PC-9 (cell line): ENCODE measurements at regions not wholly inside any gene's neighbourhood (a gene's known extent, or its start where the extent isn't known, plus 50 kb on each side); places are given as distances from the start of the nearest gene placed in this dataset.
"Not testable (repeated sequence)": the region's sequence is repeated elsewhere in the genome, so short reads cannot be mapped to it uniquely, and the experiment has no call there.

ENCODE experiments used
- EZH2 ChIP-seq: fragments of 200-600 bp; sonication (generic); IDR thresholded peaks from 2 replicates; pipeline ENCODE4 v1.8.0; 2017; ENCODE audit warnings: antibody characterized with exemption, low read depth
- TF ChIP-seq, protein P1 (sequence below): fragments of 200-600 bp; sonication (generic); conservative IDR thresholded peaks from 2 replicates; pipeline ENCODE4 v1.6.1; 2017; ENCODE audit warnings: mixed run types, antibody characterized with exemption, mild to moderate bottlenecking, moderate library complexity

DNA sequence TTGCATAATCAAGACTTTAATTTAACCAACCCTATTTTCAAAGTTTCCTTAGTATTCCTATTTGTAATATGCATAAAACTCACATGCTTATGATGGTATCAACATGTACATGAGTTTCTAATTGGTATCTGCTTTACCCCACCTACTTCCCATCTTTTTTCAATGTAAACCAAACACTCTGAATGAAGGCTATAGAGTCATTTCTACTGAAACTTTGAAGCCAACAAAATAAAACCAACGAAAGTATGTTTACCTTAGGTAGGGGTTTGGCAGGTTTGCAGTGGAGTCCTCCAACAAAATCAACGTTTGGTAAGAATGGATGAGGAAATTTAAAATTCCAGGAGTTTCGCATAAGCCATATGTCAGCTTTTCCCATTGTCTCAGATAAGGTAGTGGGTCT lies 66.4 kb upstream of the UGT2A3 start:
- TF ChIP-seq, protein P1, sequence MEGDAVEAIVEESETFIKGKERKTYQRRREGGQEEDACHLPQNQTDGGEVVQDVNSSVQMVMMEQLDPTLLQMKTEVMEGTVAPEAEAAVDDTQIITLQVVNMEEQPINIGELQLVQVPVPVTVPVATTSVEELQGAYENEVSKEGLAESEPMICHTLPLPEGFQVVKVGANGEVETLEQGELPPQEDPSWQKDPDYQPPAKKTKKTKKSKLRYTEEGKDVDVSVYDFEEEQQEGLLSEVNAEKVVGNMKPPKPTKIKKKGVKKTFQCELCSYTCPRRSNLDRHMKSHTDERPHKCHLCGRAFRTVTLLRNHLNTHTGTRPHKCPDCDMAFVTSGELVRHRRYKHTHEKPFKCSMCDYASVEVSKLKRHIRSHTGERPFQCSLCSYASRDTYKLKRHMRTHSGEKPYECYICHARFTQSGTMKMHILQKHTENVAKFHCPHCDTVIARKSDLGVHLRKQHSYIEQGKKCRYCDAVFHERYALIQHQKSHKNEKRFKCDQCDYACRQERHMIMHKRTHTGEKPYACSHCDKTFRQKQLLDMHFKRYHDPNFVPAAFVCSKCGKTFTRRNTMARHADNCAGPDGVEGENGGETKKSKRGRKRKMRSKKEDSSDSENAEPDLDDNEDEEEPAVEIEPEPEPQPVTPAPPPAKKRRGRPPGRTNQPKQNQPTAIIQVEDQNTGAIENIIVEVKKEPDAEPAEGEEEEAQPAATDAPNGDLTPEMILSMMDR = not testable (repeated sequence)
- TF ChIP-seq EZH2 = not testable (repeated sequence)
